Transverse colon (tissue), 4 donors: ENCODE measurements at regions not wholly inside any gene's neighbourhood (a gene's known extent, or its start where the extent isn't known, plus 50 kb on each side); places are given as distances from the start of the nearest gene placed in this dataset.

ENCODE experiments used
- DNase-seq: peaks from one replicate; pipeline ENCODE4 v3.0.0-alpha.2; 2019
- H3K27ac ChIP-seq, 4 donors: fragments of 200-600 bp; sonication (generic); 2 replicates each; pipeline ENCODE4 v1.5.1; 2016 to 2018; ENCODE audit warnings: inconsistent platforms in 4 of 4
- H3K27me3 ChIP-seq: fragments of 200-600 bp; sonication (generic); 2 replicates; pipeline ENCODE4 v1.5.1; 2017; ENCODE audit warnings: inconsistent platforms
- H3K36me3 ChIP-seq, 4 donors: fragments of 200-600 bp; sonication (generic); 2 replicates each; pipeline ENCODE4 v1.5.1; 2017 to 2019; ENCODE audit warnings: inconsistent platforms in 4 of 4
- H3K4me1 ChIP-seq, 4 donors: fragments of 200-600 bp; sonication (generic); 2 replicates each; pipeline ENCODE4 v1.5.1; 2017 to 2020; ENCODE audit warnings: inconsistent platforms in 4 of 4
- H3K4me3 ChIP-seq, 4 donors: fragments of 200-600 bp; sonication (generic); 1 replicate in 1 of 4; 2 replicates in 3 of 4; pipeline versions ENCODE4 v1.5.1 to v1.6.1; 2017 to 2019; ENCODE audit warnings: inconsistent platforms in 4 of 4
- H3K9me3 ChIP-seq, 2 donors: fragments of 200-600 bp; sonication (generic); 2 replicates each; pipeline ENCODE4 v1.5.1; 2017 to 2019; ENCODE audit warnings: inconsistent platforms in 2 of 2
- CTCF ChIP-seq, 5 experiments: fragments of 200-600 bp in 3 of 5; fragments of 450-650 bp in 2 of 5; sonication (generic) in 3 of 5; IDR thresholded peaks; 1 replicate in 2 of 5; 2 replicates in 3 of 5; pipeline ENCODE4 v1.5.1; 2016 to 2017; ENCODE audit warnings: antibody characterized with exemption in 5 of 5, inconsistent platforms in 3 of 5, mild to moderate bottlenecking in 2 of 5, moderate library complexity in 1 of 5
- EP300 ChIP-seq: sonication (generic); formaldehyde crosslinking; IDR thresholded peaks from one replicate; pipeline ENCODE4 v1.6.1; 2017; ENCODE audit warnings: antibody characterized with exemption, low read depth
- POLR2A ChIP-seq: fragments of 450-650 bp; IDR thresholded peaks from one replicate; pipeline ENCODE4 v1.6.1; 2016; ENCODE audit warnings: antibody characterized with exemption, mild to moderate bottlenecking, moderate library complexity
- POLR2AphosphoS5 ChIP-seq, 3 donors: sonication (generic); formaldehyde crosslinking; IDR thresholded peaks; one replicate each; pipeline ENCODE4 v1.6.1; 2016; ENCODE audit warnings: antibody characterized with exemption in 3 of 3
- WGBS, 2 donors: methylation state at CpG; one replicate each; pipeline ENCODE4 v1.1.5; 2018; ENCODE audit warnings: low coverage in 1 of 2; 5-methylcytosine and 5-hydroxymethylcytosine counted together
- in situ Hi-C, 4 donors: fragments of 200-750 bp; cut with MboI; loops; one replicate each; pipeline versions ENCODE4 v1.15.0 to v1.15.1; 2017; ENCODE audit warnings: low sequenced_read_pairs in 3 of 4, low pct_ligation_motif_present in 1 of 4, low pct_unique_long_range_greater_than_20kb in 1 of 4
- intact Hi-C: fragments of 100-400 bp; cut with DNase I; formaldehyde crosslinking; loops from one replicate; pipeline ENCODE4 v1.15.1; 2023; ENCODE audit warnings: low total_unique reads

GRCh38 chr17:72206376-72206775 lies 85.6 kb downstream of the SOX9 start:
- TF ChIP-seq EP300, result no peak
- no peak for TF ChIP-seq POLR2AphosphoS5 (IDR thresholded peaks at IDR 0.05)
- no peak for TF ChIP-seq POLR2A
- no peak for TF ChIP-seq CTCF (IDR thresholded peaks at IDR 0.05)
- no peaks in the 10 kb centered on the region for H3K36me3 ChIP-seq
- intact Hi-C loops (no loop called here), in situ Hi-C loops (no loop called here)
- DNase-seq, result no peak
- H3K9me3 ChIP-seq, result no peaks in the 10 kb centered on the region
- H3K27me3 ChIP-seq, result no peaks in the 10 kb centered on the region
- H3K27ac ChIP-seq, result no peak overlapping the region
- no peaks in the 10 kb centered on the region for H3K4me1 ChIP-seq
- H3K4me3 ChIP-seq, result no peak overlapping the region
- WGBS, 2 donors, result 63 to 79% methylated on average over 3 to 4 of the region's 4 CpGs

- no peaks in the 10 kb centered on the region for H3K27me3 ChIP-seq
- intact Hi-C loops (no loop called here), in situ Hi-C loops (no loop called here)
- H3K36me3 ChIP-seq, result no peaks in the 10 kb centered on the region
- H3K4me1 ChIP-seq, result no peaks in the 10 kb centered on the region
- no peaks in the 10 kb centered on the region for H3K9me3 ChIP-seq
- H3K27ac ChIP-seq, result no peak overlapping the region
- DNase-seq, result no peak
- H3K4me3 ChIP-seq, result no peak overlapping the region
- no peak for TF ChIP-seq POLR2AphosphoS5 (IDR thresholded peaks at IDR 0.05)
- TF ChIP-seq POLR2A, result no peak
- TF ChIP-seq CTCF (IDR thresholded peaks at IDR 0.05), result no peak
- TF ChIP-seq EP300, result no peak
Observed at GRCh38 chr17:72208832-72209231, 88.0 kb downstream of the SOX9 start.

- Histone ChIP-seq H3K36me3 (no peaks in the 10 kb centered on the region), H3K9me3 (no peaks in the 10 kb centered on the region), H3K27me3 (no peaks in the 10 kb centered on the region), H3K4me1 (no peaks in the 10 kb centered on the region), H3K27ac (no peak overlapping the region), H3K4me3 (no peak overlapping the region)
- intact Hi-C loops, result no loop called here
- in situ Hi-C loops, result no loop called here
- TF ChIP-seq POLR2AphosphoS5 (IDR thresholded peaks at IDR 0.05) (no peak), CTCF (IDR thresholded peaks at IDR 0.05) (no peak), EP300 (no peak), POLR2A (no peak)
- no peak for DNase-seq
- WGBS, 2 donors, result 55 to 80% methylated on average over 2 to 5 of the region's 5 CpGs
Observed at GRCh38 chr17:72212041-72212440, 91.2 kb downstream of the SOX9 start.

- TF ChIP-seq CTCF (IDR thresholded peaks at IDR 0.05) (no peak), POLR2A (no peak), EP300 (no peak), POLR2AphosphoS5 (IDR thresholded peaks at IDR 0.05) (no peak)
- H3K27me3 ChIP-seq, result peaks cover 18% of the 10 kb centered on the region
- no peak overlapping the region for H3K4me3 ChIP-seq
- in situ Hi-C loops (no loop called here), intact Hi-C loops (no loop called here)
- no peak overlapping the region for H3K27ac ChIP-seq
- no peak for DNase-seq
- no peaks in the 10 kb centered on the region for H3K36me3 ChIP-seq
- no peaks in the 10 kb centered on the region for H3K9me3 ChIP-seq
- H3K4me1 ChIP-seq, result peaks cover 0 to 4% (median 2%) of the 10 kb centered on the region in 4 donors
- WGBS, 2 donors, result 54 to 67% methylated on average over 2 of the region's 2 CpGs
Observed at GRCh38 chr17:72215490-72215889, 94.7 kb downstream of the SOX9 start.
